Liver (tissue), 8 donors: ENCODE measurements at regions not wholly inside any gene's neighbourhood (a gene's known extent, or its start where the extent isn't known, plus 50 kb on each side); places are given as distances from the start of the nearest gene placed in this dataset.

ENCODE experiments used
- DNase-seq: peaks from one replicate; pipeline ENCODE4 v3.0.0-alpha.2; 2017; ENCODE audit warnings: low spot score
- H3K27ac ChIP-seq, 2 donors: one replicate each; pipeline ENCODE4 v1.7.0; 2013; ENCODE audit warnings: inconsistent platforms in 2 of 2, low read length in 2 of 2, control low read depth in 1 of 2, low read depth in 1 of 2, mild to moderate bottlenecking in 1 of 2
- H3K27me3 ChIP-seq, 4 donors: one replicate each; pipeline versions ENCODE4 v1.6.1 to v1.7.0; 2013; ENCODE audit warnings: low read length in 3 of 4, inconsistent platforms in 1 of 4, mild to moderate bottlenecking in 1 of 4, moderate library complexity in 1 of 4; ENCODE audit not compliant: control insufficient read depth in 4 of 4, insufficient read depth in 4 of 4
- H3K36me3 ChIP-seq, 4 donors: one replicate each; pipeline versions ENCODE4 v1.6.1 to v1.7.0; 2013; ENCODE audit warnings: low read length in 3 of 4, mild to moderate bottlenecking in 3 of 4, low read depth in 1 of 4, moderate library complexity in 1 of 4; ENCODE audit not compliant: control insufficient read depth in 4 of 4, insufficient read depth in 3 of 4
- H3K4me1 ChIP-seq, 4 donors: one replicate each; pipeline versions ENCODE4 v1.6.1 to v1.7.0; 2013; ENCODE audit warnings: low read length in 3 of 4, mild to moderate bottlenecking in 3 of 4, moderate library complexity in 1 of 4; ENCODE audit not compliant: control insufficient read depth in 4 of 4, insufficient read depth in 4 of 4
- H3K4me3 ChIP-seq, 3 donors: one replicate each; pipeline versions ENCODE4 v1.6.1 to v1.7.0; 2013; ENCODE audit warnings: low read length in 3 of 3, control low read depth in 1 of 3, low read depth in 1 of 3, mild to moderate bottlenecking in 1 of 3
- H3K9ac ChIP-seq, 2 donors: one replicate each; pipeline ENCODE4 v1.7.0; 2013; ENCODE audit warnings: low read length in 2 of 2, mild to moderate bottlenecking in 2 of 2, moderate library complexity in 2 of 2, control low read depth in 1 of 2, low read depth in 1 of 2
- H3K9me3 ChIP-seq, 4 donors: one replicate each; pipeline versions ENCODE4 v1.6.1 to v1.7.0; 2013; ENCODE audit warnings: low read length in 3 of 4; ENCODE audit not compliant: control insufficient read depth in 4 of 4
- EGR1 ChIP-seq, 2 donors: IDR thresholded peaks; 2 replicates each; pipeline ENCODE4 v1.6.1; 2016 to 2018; ENCODE audit warnings: antibody characterized with exemption in 2 of 2, low read depth in 2 of 2
- FOXA1 ChIP-seq: IDR thresholded peaks from 2 replicates; pipeline ENCODE4 v1.6.1; 2016; ENCODE audit warnings: antibody characterized with exemption
- FOXA2 ChIP-seq: IDR thresholded peaks from 2 replicates; pipeline ENCODE4 v1.6.1; 2016; ENCODE audit warnings: antibody characterized with exemption
- GABPA ChIP-seq, 2 donors: IDR thresholded peaks in 1 of 2; conservative IDR thresholded peaks in 1 of 2; 2 replicates each; pipeline ENCODE4 v1.6.1; 2016; ENCODE audit warnings: antibody characterized with exemption in 2 of 2, mild to moderate bottlenecking in 1 of 2, moderate library complexity in 1 of 2
- HNF4A ChIP-seq, 2 donors: conservative IDR thresholded peaks; 2 replicates each; pipeline ENCODE4 v1.6.1; 2016; ENCODE audit warnings: antibody characterized with exemption in 2 of 2, mild to moderate bottlenecking in 2 of 2
- JUND ChIP-seq, 2 donors: IDR thresholded peaks; 2 replicates each; pipeline ENCODE4 v1.6.1; 2016; ENCODE audit warnings: antibody characterized with exemption in 2 of 2
- NR2F2 ChIP-seq: IDR thresholded peaks from 2 replicates; pipeline ENCODE4 v1.6.1; 2016; ENCODE audit warnings: antibody characterized with exemption
- RAD21 ChIP-seq, 2 donors: IDR thresholded peaks; 2 replicates each; pipeline ENCODE4 v1.6.1; 2016; ENCODE audit warnings: antibody characterized with exemption in 2 of 2, mild to moderate bottlenecking in 2 of 2
- RXRA ChIP-seq, 2 donors: IDR thresholded peaks; 2 replicates each; pipeline ENCODE4 v1.6.1; 2017 to 2018; ENCODE audit warnings: antibody characterized with exemption in 2 of 2, mild to moderate bottlenecking in 1 of 2
- TAF1 ChIP-seq: conservative IDR thresholded peaks from 2 replicates; pipeline ENCODE4 v1.6.1; 2016; ENCODE audit warnings: antibody characterized with exemption, mild to moderate bottlenecking
- YY1 ChIP-seq: IDR thresholded peaks from 2 replicates; pipeline ENCODE4 v1.6.1; 2016; ENCODE audit warnings: antibody characterized with exemption, mild to moderate bottlenecking
- WGBS: extraction: QIAGEN DNeasy Blood & Tissue Kit; methylation state at CpG from one replicate; pipeline ENCODE4 v1.1.7; 2013; 5-methylcytosine and 5-hydroxymethylcytosine counted together
- TF ChIP-seq, protein P1 (sequence below): IDR thresholded peaks from 2 replicates; pipeline ENCODE4 v1.6.1; 2016; ENCODE audit warnings: antibody characterized with exemption
- TF ChIP-seq, protein P2 (sequence below): IDR thresholded peaks from 2 replicates; pipeline ENCODE4 v1.6.1; 2016; ENCODE audit warnings: antibody characterized with exemption
- TF ChIP-seq, protein P3 (sequence below): IDR thresholded peaks from 2 replicates; pipeline ENCODE4 v1.6.1; 2016; ENCODE audit warnings: antibody characterized with exemption
- TF ChIP-seq, protein P4 (sequence below): fragments of 150-350 bp; IDR thresholded peaks from 2 replicates; pipeline ENCODE4 v1.5.1; 2017; ENCODE audit warnings: improper control_type of control experiment, low read depth, low read length; ENCODE audit not compliant: missing input control
- TF ChIP-seq, protein P5 (sequence below): IDR thresholded peaks from 2 replicates; pipeline ENCODE4 v1.6.1; 2016; ENCODE audit warnings: antibody characterized with exemption, mild to moderate bottlenecking
- donor health status: healthy.
- donor health status: healthy.
- donor health status: healthy.
- donor health status: healthy.
- donor health status: healthy.

DNA sequence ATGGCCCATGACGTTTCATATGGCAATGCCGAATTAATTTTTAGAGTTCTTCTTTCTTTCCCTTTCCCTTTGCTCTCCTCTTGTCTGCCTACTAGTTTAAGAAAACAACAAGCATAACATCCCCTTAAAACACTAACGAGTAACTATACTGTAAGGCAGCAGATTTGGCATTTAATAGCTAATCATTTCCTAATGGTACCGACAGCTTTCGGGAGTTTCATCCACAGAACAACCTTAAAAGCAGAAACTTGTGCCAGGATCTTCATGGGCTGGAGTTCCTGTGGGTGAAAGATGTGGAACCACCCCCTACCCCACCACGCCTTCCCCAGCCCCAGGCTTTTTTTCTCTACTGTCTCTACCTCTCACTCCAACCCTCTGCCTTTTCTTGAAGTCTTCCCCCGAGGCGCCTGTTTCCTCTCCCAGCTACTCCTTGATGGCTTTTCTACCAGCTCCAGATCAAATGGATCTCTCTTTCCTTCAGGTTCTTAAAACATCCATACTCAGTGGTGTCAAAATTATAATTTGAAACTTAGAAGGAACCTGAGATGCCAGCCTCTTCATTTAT, 319.5 kb downstream of the PIK3R1 start:
- H3K4me3 ChIP-seq: peak overlapping the region; percentile 38 to 49 (median 48)
- DNase-seq: no peak
- TF ChIP-seq YY1 (no peak), FOXA1 (no peak), RAD21 (IDR thresholded peaks at IDR 0.05) (no peak), GABPA (IDR thresholded peaks at IDR 0.05 in 1 of 2, conservative IDR thresholded peaks at IDR 0.05 in 1 of 2) (no peak), TAF1 (no peak), NR2F2 (no peak), JUND (IDR thresholded peaks at IDR 0.05) (no peak), EGR1 (IDR thresholded peaks at IDR 0.05; ENCODE audit: low read depth in 2 of 2) (no peak), HNF4A (conservative IDR thresholded peaks at IDR 0.05) (no peak), FOXA2 (no peak), RXRA (IDR thresholded peaks at IDR 0.05) (no peak)
- TF ChIP-seq, protein P1, sequence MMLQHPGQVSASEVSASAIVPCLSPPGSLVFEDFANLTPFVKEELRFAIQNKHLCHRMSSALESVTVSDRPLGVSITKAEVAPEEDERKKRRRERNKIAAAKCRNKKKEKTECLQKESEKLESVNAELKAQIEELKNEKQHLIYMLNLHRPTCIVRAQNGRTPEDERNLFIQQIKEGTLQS: no peak
- TF ChIP-seq, protein P2, sequence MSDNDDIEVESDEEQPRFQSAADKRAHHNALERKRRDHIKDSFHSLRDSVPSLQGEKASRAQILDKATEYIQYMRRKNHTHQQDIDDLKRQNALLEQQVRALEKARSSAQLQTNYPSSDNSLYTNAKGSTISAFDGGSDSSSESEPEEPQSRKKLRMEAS: no peak
- TF ChIP-seq, protein P3, sequence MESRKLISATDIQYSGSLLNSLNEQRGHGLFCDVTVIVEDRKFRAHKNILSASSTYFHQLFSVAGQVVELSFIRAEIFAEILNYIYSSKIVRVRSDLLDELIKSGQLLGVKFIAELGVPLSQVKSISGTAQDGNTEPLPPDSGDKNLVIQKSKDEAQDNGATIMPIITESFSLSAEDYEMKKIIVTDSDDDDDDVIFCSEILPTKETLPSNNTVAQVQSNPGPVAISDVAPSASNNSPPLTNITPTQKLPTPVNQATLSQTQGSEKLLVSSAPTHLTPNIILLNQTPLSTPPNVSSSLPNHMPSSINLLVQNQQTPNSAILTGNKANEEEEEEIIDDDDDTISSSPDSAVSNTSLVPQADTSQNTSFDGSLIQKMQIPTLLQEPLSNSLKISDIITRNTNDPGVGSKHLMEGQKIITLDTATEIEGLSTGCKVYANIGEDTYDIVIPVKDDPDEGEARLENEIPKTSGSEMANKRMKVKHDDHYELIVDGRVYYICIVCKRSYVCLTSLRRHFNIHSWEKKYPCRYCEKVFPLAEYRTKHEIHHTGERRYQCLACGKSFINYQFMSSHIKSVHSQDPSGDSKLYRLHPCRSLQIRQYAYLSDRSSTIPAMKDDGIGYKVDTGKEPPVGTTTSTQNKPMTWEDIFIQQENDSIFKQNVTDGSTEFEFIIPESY: no peak
- TF ChIP-seq, protein P4, sequence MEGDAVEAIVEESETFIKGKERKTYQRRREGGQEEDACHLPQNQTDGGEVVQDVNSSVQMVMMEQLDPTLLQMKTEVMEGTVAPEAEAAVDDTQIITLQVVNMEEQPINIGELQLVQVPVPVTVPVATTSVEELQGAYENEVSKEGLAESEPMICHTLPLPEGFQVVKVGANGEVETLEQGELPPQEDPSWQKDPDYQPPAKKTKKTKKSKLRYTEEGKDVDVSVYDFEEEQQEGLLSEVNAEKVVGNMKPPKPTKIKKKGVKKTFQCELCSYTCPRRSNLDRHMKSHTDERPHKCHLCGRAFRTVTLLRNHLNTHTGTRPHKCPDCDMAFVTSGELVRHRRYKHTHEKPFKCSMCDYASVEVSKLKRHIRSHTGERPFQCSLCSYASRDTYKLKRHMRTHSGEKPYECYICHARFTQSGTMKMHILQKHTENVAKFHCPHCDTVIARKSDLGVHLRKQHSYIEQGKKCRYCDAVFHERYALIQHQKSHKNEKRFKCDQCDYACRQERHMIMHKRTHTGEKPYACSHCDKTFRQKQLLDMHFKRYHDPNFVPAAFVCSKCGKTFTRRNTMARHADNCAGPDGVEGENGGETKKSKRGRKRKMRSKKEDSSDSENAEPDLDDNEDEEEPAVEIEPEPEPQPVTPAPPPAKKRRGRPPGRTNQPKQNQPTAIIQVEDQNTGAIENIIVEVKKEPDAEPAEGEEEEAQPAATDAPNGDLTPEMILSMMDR: no peak
- peaks cover 4 to 26% (median 9%) of the 10 kb centered on the region in 4 donors for H3K4me1 ChIP-seq
- WGBS: 52% methylated on average over 8 of the region's 8 CpGs
- H3K9me3 ChIP-seq: no peaks in the 10 kb centered on the region
- no peaks in the 10 kb centered on the region for H3K36me3 ChIP-seq
- H3K27me3 ChIP-seq: no peaks in the 10 kb centered on the region
- H3K9ac ChIP-seq: peak overlapping the region in 1 of 2 donors; percentile 76
- peak overlapping the region; percentile 77 to 83 for H3K27ac ChIP-seq

DNA sequence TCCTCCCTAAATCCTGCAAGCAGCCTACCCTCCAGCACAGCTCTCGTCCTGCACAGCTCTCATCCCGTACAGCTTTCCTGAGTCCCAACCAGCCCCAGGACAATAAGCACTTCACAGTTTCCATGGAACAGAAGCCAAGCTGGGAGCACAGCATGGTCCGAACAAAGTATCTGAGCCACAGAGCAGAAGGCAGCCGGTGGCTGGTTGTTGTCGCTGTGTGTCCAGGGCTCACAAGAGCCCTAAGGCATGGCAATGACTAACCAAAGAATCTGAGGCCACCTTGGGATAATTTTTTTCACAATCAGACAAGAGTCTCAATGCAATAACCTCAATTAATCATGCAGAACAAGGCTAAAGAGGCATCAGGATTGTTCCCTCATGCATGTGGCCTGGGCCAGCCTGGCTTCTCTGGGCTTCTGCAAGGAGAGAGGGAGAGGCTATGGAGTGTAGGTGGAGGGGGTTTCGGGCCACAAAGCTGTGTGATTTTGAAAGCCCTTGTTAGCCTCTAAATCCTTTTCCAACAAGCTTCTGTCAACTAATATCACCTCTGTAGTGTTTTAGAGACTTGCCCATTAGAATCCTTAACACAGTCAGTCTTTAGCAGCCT, 323.4 kb downstream of the PIK3R1 start:
- DNase-seq: no peak
- Histone ChIP-seq H3K4me1 (peaks cover 0 to 16% (median 2%) of the 10 kb centered on the region in 4 donors), H3K27me3 (no peaks in the 10 kb centered on the region), H3K9me3 (no peaks in the 10 kb centered on the region), H3K36me3 (no peaks in the 10 kb centered on the region), H3K4me3 (no peak overlapping the region), H3K27ac (no peak overlapping the region), H3K9ac (no peak overlapping the region)
- TF ChIP-seq, protein P5, sequence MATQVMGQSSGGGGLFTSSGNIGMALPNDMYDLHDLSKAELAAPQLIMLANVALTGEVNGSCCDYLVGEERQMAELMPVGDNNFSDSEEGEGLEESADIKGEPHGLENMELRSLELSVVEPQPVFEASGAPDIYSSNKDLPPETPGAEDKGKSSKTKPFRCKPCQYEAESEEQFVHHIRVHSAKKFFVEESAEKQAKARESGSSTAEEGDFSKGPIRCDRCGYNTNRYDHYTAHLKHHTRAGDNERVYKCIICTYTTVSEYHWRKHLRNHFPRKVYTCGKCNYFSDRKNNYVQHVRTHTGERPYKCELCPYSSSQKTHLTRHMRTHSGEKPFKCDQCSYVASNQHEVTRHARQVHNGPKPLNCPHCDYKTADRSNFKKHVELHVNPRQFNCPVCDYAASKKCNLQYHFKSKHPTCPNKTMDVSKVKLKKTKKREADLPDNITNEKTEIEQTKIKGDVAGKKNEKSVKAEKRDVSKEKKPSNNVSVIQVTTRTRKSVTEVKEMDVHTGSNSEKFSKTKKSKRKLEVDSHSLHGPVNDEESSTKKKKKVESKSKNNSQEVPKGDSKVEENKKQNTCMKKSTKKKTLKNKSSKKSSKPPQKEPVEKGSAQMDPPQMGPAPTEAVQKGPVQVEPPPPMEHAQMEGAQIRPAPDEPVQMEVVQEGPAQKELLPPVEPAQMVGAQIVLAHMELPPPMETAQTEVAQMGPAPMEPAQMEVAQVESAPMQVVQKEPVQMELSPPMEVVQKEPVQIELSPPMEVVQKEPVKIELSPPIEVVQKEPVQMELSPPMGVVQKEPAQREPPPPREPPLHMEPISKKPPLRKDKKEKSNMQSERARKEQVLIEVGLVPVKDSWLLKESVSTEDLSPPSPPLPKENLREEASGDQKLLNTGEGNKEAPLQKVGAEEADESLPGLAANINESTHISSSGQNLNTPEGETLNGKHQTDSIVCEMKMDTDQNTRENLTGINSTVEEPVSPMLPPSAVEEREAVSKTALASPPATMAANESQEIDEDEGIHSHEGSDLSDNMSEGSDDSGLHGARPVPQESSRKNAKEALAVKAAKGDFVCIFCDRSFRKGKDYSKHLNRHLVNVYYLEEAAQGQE: no peak
- TF ChIP-seq, protein P1: no peak
- TF ChIP-seq, protein P4: no peak
- TF ChIP-seq JUND (IDR thresholded peaks at IDR 0.05) (no peak), GABPA (IDR thresholded peaks at IDR 0.05 in 1 of 2, conservative IDR thresholded peaks at IDR 0.05 in 1 of 2) (no peak), RXRA (IDR thresholded peaks at IDR 0.05) (no peak), FOXA1 (no peak)
- TF ChIP-seq, protein P3: no peak
- TF ChIP-seq, protein P2: no peak
- WGBS: 98% methylated on average over 6 of the region's 6 CpGs
